NCI-H748 (cell line): ENCODE measurements at regions not wholly inside any gene's neighbourhood (a gene's known extent, or its start where the extent isn't known, plus 50 kb on each side); places are given as distances from the start of the nearest gene placed in this dataset.
"Not testable (repeated sequence)": the region's sequence is repeated elsewhere in the genome, so short reads cannot be mapped to it uniquely, and the experiment has no call there.

Source experiments
- DNase-seq: peaks from one replicate; lab custom pipeline; 2025; ENCODE audit not compliant: unreplicated experiment; lab: John Stamatoyannopoulos, UW

- no peak for DNase-seq
These were observed 93.9 kb downstream of the TEX35 start for GRCh38 chr1:178606839-178607238.

- DNase-seq, result no peak
These were observed 95.0 kb downstream of the TEX35 start for GRCh38 chr1:178607718-178608408.

- DNase-seq, result no peak
These were observed 96.1 kb downstream of the TEX35 start for GRCh38 chr1:178609015-178609414.

DNA sequence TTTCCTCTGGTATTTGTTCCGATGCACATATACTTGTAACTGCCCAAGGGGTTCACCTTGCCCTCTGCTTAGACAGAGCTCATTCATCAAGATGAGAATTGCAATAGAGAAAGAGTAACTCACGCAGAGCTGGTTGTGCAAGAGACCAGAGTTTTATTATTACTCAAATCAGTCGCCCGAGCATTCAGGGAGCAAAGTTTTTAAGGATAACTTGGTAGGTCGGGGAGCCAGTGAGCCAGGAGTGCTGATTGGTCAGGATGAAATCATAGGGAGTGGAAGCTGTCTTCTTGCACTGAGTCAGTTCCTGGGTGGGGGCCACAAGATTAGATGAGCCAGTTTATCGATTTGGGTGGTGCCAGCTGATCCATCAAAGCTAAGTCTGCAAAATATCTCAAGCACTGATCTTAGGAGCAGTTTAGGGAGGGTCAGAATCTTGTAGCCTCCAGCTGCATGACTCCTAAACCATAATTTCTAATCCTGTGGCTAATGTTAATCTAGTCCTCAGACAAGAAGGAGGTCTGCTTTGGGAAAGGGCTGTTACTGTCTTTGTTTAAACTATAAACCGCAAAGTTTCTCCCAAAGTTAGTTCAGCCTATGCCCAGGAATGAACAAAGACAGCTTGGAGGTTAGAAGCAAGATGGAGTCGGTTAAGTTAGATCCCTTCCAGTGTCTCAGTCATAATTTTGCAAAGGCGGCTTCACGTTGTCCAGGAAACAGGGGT is 97.9 kb downstream of the TEX35 start:
- not testable (repeated sequence) for DNase-seq

DNA sequence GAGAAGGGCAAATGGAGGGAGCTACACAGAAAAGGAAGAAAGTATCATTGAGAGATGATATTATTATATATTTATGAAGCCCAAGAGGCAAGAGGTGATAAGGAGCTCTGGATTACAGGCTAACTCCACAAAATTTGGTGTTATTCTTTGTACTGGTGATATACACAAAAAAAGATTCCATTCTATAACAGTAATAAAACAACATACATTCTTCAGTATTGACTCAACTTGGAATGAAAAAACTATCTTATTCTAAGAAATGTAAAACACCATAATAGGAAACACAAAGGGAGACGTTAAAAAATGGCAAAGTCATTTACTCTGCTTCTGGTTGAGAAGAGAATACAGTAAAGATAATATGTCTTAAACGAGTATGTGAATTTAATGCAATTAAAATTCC is 99.4 kb downstream of the TEX35 start:
- no peak for DNase-seq

GRCh38 chr1:178613271-178613945 is 100.5 kb downstream of the TEX35 start:
- DNase-seq, result no peak

GRCh38 chr1:178614286-178614685 is 101.4 kb downstream of the TEX35 start:
- no peak for DNase-seq

GRCh38 chr1:178619042-178619927 is 105.8 kb upstream of the RALGPS2 start:
- peak; percentile 62 for DNase-seq

- DNase-seq, result no peak
These were observed 104.2 kb upstream of the RALGPS2 start for GRCh38 chr1:178620584-178621475.

GRCh38 chr1:178621822-178622221 is 103.2 kb upstream of the RALGPS2 start:
- no peak for DNase-seq

DNA sequence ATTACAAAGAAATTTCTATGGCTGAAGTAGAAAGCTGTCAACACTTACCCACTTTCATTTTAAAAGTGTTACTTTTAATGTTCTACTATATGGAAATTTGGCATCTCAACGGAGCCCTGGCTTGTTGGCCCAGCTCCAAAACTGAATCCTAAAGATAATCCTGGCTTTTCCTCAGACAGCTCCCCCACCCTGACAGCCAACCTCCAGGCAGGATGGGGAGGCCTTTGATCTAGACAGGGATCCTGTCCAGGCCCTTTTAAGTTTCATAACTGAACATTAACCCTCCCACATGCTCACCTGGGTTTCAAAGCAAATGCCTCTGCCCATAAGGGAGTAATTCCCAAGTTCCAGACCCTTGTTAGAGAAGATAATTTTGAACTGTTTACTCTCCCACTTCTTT is 99.3 kb upstream of the RALGPS2 start:
- DNase-seq, result no peak

DNA sequence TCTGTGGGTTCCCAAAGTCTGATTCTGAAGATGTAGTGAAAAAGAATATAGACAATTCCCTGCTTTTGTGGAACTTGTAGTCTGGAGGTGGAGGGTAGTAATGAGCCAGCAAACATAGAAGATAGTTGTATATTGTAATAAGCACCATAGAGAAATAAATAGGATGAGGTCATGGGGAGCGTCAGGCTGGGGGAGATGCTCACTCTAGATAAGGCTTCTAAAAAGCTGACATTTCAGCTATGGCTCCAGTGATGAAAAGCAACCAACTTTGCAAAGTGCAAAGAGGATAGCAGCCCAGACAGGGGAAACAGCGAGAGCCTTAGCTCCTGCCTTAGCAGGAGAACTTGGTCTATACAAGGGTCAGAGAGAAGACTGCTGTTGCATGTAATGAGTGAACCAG is 98.0 kb upstream of the RALGPS2 start:
- no peak for DNase-seq

GRCh38 chr1:178628637-178629251 is 96.3 kb upstream of the RALGPS2 start:
- DNase-seq, result no peak

DNA sequence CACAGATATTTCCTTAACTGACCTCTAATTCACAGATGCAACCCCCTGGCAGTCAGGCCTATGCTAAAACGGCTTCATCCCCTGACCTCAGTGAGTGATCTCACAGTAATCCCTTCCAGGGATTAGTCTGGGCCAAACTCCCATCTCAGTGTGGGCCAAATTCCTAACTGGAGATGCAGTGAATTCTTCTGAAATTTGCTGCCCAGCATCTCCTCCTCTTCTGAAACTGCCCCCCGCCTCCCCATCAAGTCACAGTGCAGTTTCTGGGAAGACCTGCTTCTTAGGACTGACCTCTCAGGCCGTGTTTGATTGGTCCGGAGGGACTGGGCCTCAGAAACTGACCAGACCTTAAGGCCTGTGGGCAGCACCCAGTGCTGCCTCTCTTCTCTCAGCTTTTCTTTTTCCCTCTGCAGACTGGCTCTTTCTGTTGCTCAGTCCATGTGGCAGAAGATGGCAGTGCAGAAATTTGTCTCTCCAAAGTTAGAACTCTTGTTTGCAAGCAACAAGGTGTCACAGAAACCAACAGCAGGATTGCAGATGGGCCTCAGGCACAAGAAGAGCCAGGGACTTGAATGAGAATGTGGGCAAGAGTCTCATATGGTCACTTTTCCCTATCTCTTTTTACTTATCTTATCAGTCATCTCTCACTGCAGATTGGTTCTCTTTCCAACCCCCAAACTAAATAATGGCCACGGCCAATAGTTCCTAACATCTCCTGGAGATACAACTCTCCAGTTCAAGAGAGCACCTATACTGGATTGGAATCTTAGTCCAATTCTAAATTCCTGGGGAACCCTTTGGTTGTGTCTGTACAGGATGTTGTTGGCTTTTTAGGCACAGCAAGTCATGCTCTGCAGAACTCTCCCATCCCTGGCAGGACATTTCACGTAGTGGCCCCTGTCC is 95.5 kb upstream of the RALGPS2 start:
- no peak for DNase-seq

GRCh38 chr1:178630417-178630816 is 94.6 kb upstream of the RALGPS2 start:
- no peak for DNase-seq

DNA sequence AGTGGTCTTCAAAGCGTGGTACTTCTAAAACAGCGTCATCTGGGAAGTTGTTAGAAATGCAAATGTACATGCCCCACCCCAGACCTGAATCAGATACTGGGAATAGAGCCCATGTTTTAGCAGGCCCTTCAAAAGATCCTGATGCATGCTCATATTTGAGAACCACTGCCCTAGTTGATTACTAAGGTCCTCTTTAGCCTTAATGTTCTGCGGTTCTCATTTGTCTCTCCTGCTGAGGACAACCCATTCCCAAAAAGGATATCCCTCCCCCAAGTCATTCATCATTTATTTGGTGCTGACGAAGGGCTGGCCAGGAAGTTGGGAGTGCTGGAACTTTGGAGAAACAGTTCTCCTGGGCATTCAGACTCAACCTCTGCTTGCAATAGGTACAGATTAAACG is 92.4 kb upstream of the RALGPS2 start:
- no peak for DNase-seq

GRCh38 chr1:178633056-178633455 is 92.0 kb upstream of the RALGPS2 start:
- no peak for DNase-seq

DNA sequence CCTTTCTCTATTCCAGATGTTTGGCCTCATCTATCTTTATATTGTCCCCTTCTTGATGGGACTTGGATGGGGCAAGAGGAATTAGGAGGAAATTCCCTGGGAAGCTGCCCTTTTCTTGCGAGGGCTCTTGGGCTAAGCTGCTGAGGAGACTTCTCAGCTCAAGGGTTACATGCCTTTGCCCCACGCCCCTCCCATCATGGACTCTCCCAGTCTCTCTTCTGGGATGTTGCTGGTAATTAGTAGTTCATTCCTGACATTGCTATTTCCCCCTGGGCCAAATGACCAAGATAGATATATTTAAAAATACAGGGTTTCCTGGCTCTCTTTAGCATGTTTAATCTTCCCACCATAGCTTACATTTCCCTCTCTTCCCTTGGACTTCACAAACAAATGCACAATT is 90.6 kb upstream of the RALGPS2 start:
- DNase-seq, result no peak

GRCh38 chr1:178637841-178638240 is 87.2 kb upstream of the RALGPS2 start:
- no peak for DNase-seq
